ENCODE measurements at regions not wholly inside any gene's neighbourhood (a gene's known extent, or its start where the extent isn't known, plus 50 kb on each side); places are given as distances from the start of the nearest gene placed in this dataset.

DNA sequence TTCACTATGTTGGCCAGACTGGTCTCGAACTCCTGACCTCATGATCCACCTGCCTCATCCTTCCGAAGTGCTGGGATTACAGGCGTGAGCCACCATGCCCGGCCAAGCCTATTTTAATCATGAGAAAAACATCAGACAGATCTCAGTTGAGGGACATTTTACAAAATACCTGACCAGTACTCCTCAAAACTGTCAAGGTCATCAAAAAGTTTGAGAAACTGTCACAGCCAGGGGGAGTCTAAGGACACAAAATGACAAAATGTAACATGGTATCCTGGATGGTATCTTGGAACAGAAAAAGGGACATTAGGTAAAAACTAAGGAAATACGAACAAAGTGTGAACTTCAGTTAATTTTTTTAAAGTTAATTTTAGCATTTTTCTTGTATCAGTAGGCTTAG, 219.8 kb upstream of the PPP1R3A start:
- H3K4me3 ChIP-seq (ENCODE audit: low read depth, low read length): no peak overlapping the region
- TF ChIP-seq, protein P1, sequence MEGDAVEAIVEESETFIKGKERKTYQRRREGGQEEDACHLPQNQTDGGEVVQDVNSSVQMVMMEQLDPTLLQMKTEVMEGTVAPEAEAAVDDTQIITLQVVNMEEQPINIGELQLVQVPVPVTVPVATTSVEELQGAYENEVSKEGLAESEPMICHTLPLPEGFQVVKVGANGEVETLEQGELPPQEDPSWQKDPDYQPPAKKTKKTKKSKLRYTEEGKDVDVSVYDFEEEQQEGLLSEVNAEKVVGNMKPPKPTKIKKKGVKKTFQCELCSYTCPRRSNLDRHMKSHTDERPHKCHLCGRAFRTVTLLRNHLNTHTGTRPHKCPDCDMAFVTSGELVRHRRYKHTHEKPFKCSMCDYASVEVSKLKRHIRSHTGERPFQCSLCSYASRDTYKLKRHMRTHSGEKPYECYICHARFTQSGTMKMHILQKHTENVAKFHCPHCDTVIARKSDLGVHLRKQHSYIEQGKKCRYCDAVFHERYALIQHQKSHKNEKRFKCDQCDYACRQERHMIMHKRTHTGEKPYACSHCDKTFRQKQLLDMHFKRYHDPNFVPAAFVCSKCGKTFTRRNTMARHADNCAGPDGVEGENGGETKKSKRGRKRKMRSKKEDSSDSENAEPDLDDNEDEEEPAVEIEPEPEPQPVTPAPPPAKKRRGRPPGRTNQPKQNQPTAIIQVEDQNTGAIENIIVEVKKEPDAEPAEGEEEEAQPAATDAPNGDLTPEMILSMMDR (IDR thresholded peaks at IDR 0.05; ENCODE audit: insufficient read depth, low read length): no peak
- no peak for DNase-seq (ENCODE audit: low read depth)

DNA sequence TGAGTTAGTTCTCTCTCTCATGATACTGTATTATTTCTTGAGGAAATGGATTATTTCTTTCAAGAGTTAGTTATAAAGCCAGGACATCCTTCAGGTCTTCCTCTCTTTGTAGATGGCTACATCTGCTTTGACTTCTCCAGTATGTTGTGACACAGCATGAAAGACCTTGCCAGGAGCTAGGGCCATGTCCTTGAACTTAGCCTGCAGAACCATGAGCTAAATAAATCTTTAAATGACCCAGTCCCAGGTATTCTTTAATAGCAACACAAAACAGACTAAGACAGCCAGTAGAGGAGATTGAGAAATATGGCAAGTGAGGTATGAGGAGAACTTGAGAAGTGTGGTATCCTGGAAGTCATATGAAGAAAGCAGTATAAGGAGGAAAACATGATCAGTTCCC, 214.9 kb upstream of the PPP1R3A start:
- no peak for DNase-seq (ENCODE audit: low read depth)
- no peak overlapping the region for H3K4me3 ChIP-seq (ENCODE audit: low read depth, low read length)
- TF ChIP-seq, protein P1 (IDR thresholded peaks at IDR 0.05; ENCODE audit: insufficient read depth, low read length): no peak

DNA sequence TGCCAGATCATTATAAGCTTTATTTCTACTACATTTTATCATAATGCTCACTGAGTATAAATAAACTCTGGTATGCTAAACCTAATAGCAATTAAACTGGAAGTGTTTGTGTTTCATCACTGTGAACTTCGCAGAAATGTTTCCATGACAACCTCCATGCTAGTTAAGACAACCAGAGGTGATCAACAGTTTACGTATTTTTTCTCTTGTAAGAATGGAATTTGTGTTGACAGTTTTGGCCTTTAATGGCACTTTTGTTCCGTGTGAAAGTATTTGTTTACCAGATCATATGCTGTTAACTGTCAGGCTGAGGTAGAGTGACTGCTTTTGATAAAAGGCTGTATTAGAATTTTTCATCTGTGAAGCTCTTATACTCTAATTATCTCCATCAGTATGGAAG, 212.1 kb upstream of the PPP1R3A start:
- no peak for DNase-seq (ENCODE audit: low read depth)
- no peak overlapping the region for H3K4me3 ChIP-seq (ENCODE audit: low read depth, low read length)
- TF ChIP-seq, protein P1 (IDR thresholded peaks at IDR 0.05; ENCODE audit: insufficient read depth, low read length): no peak

DNA sequence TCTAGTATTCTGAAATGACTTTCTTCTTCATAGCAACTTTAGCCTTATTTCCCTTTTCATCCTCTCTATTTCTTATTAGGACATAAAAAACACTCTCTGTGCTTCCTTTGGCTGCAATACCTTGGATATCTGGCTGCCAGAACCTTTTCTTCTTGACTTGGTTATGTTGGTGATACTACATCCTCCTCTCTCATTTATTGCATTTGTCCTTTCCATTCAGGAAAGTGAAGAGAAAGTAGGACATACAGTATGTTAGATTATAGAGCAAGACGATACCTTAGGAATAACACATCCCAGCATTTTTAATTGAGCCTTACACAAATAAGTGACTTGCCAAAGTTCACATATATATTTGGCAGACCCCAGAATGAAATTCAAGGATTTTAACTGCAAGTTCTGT, 210.1 kb upstream of the PPP1R3A start:
- no peak for DNase-seq (ENCODE audit: low read depth)
- TF ChIP-seq, protein P1 (IDR thresholded peaks at IDR 0.05; ENCODE audit: insufficient read depth, low read length): no peak
- no peak overlapping the region for H3K4me3 ChIP-seq (ENCODE audit: low read depth, low read length)

DNA sequence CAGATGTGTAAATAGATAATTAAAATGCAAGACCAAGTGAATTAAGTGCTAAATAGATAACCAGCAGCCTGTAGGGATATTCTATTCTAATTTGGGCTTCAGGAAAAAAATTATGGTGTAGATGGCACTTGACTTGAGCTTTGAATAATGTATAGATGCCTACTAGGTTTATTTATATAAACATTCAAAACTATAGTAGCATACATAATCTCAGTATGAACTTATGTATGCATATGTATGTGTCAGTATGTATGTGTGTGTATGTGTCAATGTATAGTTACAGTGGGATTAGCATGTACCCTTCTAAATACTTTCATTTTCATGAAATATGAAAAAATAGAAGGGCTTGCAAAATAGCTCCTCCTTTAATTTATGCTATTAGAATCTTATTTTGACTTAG, 207.3 kb upstream of the PPP1R3A start:
- no peak for DNase-seq (ENCODE audit: low read depth)
- TF ChIP-seq, protein P1 (IDR thresholded peaks at IDR 0.05; ENCODE audit: insufficient read depth, low read length): no peak

DNA sequence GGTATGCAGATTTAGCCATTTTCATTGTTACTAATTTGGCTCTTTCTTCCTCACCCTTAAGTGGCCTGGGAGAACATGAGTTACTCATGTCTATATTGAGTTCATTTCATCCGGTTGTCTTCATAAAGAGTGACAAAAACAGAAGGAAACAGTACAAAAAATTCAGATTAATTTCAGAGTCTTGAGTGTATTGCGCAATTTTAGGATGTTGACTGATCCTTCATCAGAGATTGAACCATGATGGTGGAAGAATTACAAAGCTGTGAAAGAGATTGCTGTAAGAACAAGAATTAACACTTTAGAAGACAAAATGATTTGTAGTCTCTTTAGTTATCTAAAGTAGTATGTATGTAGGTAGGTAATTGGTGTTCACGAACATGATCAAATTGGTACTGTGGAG, 194.0 kb upstream of the PPP1R3A start:
- no peak for DNase-seq (ENCODE audit: low read depth)
- TF ChIP-seq, protein P1 (IDR thresholded peaks at IDR 0.05; ENCODE audit: insufficient read depth, low read length): no peak
- no peak overlapping the region for H3K4me3 ChIP-seq (ENCODE audit: low read depth, low read length)

More for the DNA sequence above, 207.3 kb upstream of the PPP1R3A start:
- H3K4me3 ChIP-seq (ENCODE audit: low read depth, low read length): no peak overlapping the region

DNA sequence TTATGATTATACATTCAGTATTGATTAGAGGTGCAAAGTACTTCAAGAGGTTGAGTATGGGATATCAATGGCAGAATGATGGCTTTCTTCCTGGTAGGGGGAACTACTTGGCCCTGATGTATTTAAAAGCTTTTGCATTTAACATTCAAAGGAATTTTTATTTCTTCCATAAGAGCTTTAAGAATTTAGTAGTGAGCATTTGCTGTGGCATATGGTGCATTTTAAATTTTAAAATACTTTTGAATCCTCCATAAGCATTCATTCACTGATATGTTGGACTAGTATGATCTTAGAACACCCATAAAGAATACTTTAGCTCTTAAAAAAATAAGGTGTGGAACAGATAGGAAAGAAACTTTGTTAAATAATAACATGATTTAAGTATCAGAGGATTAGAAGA, 191.9 kb upstream of the PPP1R3A start:
- TF ChIP-seq, protein P1 (IDR thresholded peaks at IDR 0.05; ENCODE audit: insufficient read depth, low read length): no peak
- H3K4me3 ChIP-seq (ENCODE audit: low read depth, low read length): no peak overlapping the region
- no peak for DNase-seq (ENCODE audit: low read depth)
